Tibial nerve (tissue), 4 donors: ENCODE measurements at regions not wholly inside any gene's neighbourhood (a gene's known extent, or its start where the extent isn't known, plus 50 kb on each side); places are given as distances from the start of the nearest gene placed in this dataset.

Experiments
- DNase-seq, 2 donors: peaks; one replicate each; pipeline ENCODE4 v3.0.0-alpha.2; 2019; ENCODE audit warnings: low spot score in 2 of 2
- H3K27ac ChIP-seq, 4 donors: fragments of 200-600 bp; sonication (generic) in 3 of 4; one replicate each; pipeline ENCODE4 v1.5.1; 2017 to 2019; ENCODE audit warnings: mild to moderate bottlenecking in 1 of 4
- H3K27me3 ChIP-seq, 2 donors: fragments of 200-600 bp; sonication (generic) in 1 of 2; one replicate each; pipeline versions ENCODE4 v1.5.1 to v1.6.0; 2017 to 2019
- H3K36me3 ChIP-seq, 3 donors: fragments of 200-600 bp; sonication (generic); one replicate each; pipeline ENCODE4 v1.5.1; 2018 to 2019
- H3K4me1 ChIP-seq, 4 donors: fragments of 200-600 bp; sonication (generic) in 3 of 4; one replicate each; pipeline ENCODE4 v1.5.1; 2017 to 2019
- H3K4me3 ChIP-seq, 4 donors: fragments of 200-600 bp; sonication (generic) in 3 of 4; one replicate each; pipeline ENCODE4 v1.5.1; 2017 to 2019; ENCODE audit warnings: mild to moderate bottlenecking in 1 of 4, moderate library complexity in 1 of 4
- H3K9me3 ChIP-seq, 4 donors: fragments of 200-600 bp; sonication (generic) in 3 of 4; one replicate each; pipeline ENCODE4 v1.5.1; 2017 to 2019
- EP300 ChIP-seq, 2 donors: sonication (generic); formaldehyde crosslinking; IDR thresholded peaks; one replicate each; pipeline ENCODE4 v1.6.1; 2017; ENCODE audit warnings: antibody characterized with exemption in 2 of 2, mild to moderate bottlenecking in 1 of 2
- POLR2A ChIP-seq, 2 donors: fragments of 450-650 bp; IDR thresholded peaks; one replicate each; pipeline ENCODE4 v1.6.1; 2017; ENCODE audit warnings: antibody characterized with exemption in 2 of 2, mild to moderate bottlenecking in 2 of 2, moderate library complexity in 2 of 2
- WGBS, 2 donors: methylation state at CpG; one replicate each; pipeline ENCODE4 v1.1.5; 2018; 5-methylcytosine and 5-hydroxymethylcytosine counted together
- TF ChIP-seq, protein P1 (sequence below), 5 experiments: fragments of 200-600 bp in 3 of 5; fragments of 450-650 bp in 2 of 5; sonication (generic) in 3 of 5; IDR thresholded peaks; one replicate each; pipeline ENCODE4 v1.5.1; 2016 to 2019; ENCODE audit warnings: antibody characterized with exemption in 5 of 5, mild to moderate bottlenecking in 3 of 5, moderate library complexity in 2 of 5

- no peak for DNase-seq
- TF ChIP-seq, protein P1, sequence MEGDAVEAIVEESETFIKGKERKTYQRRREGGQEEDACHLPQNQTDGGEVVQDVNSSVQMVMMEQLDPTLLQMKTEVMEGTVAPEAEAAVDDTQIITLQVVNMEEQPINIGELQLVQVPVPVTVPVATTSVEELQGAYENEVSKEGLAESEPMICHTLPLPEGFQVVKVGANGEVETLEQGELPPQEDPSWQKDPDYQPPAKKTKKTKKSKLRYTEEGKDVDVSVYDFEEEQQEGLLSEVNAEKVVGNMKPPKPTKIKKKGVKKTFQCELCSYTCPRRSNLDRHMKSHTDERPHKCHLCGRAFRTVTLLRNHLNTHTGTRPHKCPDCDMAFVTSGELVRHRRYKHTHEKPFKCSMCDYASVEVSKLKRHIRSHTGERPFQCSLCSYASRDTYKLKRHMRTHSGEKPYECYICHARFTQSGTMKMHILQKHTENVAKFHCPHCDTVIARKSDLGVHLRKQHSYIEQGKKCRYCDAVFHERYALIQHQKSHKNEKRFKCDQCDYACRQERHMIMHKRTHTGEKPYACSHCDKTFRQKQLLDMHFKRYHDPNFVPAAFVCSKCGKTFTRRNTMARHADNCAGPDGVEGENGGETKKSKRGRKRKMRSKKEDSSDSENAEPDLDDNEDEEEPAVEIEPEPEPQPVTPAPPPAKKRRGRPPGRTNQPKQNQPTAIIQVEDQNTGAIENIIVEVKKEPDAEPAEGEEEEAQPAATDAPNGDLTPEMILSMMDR (IDR thresholded peaks at IDR 0.05), result no peak
- TF ChIP-seq EP300 (IDR thresholded peaks at IDR 0.05) (no peak), POLR2A (IDR thresholded peaks at IDR 0.05) (no peak)
These were observed 2015.9 kb upstream of the CDH9 start for GRCh38 chr5:29054282-29054681.

GRCh38 chr5:29051509-29051908 is 2013.1 kb upstream of the CDH9 start:
- 67 to 84% methylated on average over 4 of the region's 4 CpGs for WGBS, 2 donors
- Histone ChIP-seq H3K27me3 (no peaks in the 10 kb centered on the region), H3K4me3 (no peak overlapping the region), H3K9me3 (no peaks in the 10 kb centered on the region), H3K4me1 (no peaks in the 10 kb centered on the region), H3K27ac (no peak overlapping the region), H3K36me3 (no peaks in the 10 kb centered on the region)
- DNase-seq, result no peak
- TF ChIP-seq POLR2A (IDR thresholded peaks at IDR 0.05) (no peak), EP300 (IDR thresholded peaks at IDR 0.05) (no peak)
- TF ChIP-seq, protein P1 (IDR thresholded peaks at IDR 0.05), result no peak

More at GRCh38 chr5:29054282-29054681, 2015.9 kb upstream of the CDH9 start:
- Histone ChIP-seq H3K27me3 (no peaks in the 10 kb centered on the region), H3K9me3 (no peaks in the 10 kb centered on the region), H3K4me3 (no peak overlapping the region), H3K36me3 (no peaks in the 10 kb centered on the region), H3K4me1 (no peaks in the 10 kb centered on the region), H3K27ac (no peak overlapping the region)
- WGBS, 2 donors, result 0 to 9% methylated on average over 1 of the region's 1 CpG

GRCh38 chr5:29042152-29042551 is 2003.8 kb upstream of the CDH9 start:
- 37 to 76% methylated on average over 4 of the region's 4 CpGs for WGBS, 2 donors
- DNase-seq, result no peak
- H3K9me3 ChIP-seq, result no peaks in the 10 kb centered on the region

DNA sequence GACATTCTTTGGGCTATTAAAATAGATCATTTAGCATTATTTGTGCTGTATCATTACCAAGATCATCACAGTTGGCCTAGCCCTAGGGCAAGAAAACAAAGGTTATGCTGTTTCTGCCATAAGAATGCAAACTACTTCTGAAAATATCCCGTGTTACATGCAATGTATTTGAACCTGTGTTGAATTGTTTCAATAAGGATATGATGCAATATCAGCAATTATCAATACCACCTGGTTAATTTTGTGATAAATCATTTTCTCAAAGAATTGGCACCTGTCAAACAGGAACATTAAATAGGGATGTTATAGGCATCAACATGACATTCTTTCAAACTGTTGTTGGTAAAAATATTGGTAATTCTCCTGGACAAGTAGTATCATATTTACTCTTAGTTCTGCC is 2002.0 kb upstream of the CDH9 start:
- no peak overlapping the region for H3K27ac ChIP-seq
- H3K36me3 ChIP-seq, result no peaks in the 10 kb centered on the region
- TF ChIP-seq EP300 (IDR thresholded peaks at IDR 0.05), result no peak
- TF ChIP-seq, protein P1 (IDR thresholded peaks at IDR 0.05), result no peak
- no peak for TF ChIP-seq POLR2A (IDR thresholded peaks at IDR 0.05)

More at GRCh38 chr5:29042152-29042551, 2003.8 kb upstream of the CDH9 start:
- no peaks in the 10 kb centered on the region for H3K4me1 ChIP-seq
- H3K4me3 ChIP-seq, result no peak overlapping the region
- TF ChIP-seq, protein P1 (IDR thresholded peaks at IDR 0.05), result no peak
- TF ChIP-seq POLR2A (IDR thresholded peaks at IDR 0.05) (no peak), EP300 (IDR thresholded peaks at IDR 0.05) (no peak)
- no peaks in the 10 kb centered on the region for H3K36me3 ChIP-seq
- H3K27me3 ChIP-seq, result no peaks in the 10 kb centered on the region
- no peak overlapping the region for H3K27ac ChIP-seq

DNA sequence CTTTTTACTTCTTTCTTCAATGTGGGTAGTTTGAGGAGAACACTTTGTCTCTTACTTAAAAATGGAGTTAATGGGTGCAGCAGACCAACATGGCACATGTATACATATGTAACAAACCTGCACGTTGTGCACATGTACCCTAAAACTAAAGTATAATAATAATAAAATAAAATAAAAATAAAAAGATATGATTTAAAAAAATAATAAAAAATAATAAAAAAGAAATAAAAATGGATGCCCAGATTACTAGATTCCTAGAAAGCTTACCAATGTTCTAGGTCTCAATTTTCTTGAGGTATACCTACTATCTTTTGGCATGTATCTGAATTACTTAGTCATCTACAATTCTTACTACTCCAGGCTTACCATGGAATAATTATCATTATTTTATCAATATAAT is 2001.6 kb upstream of the CDH9 start:
- WGBS, 2 donors, result 74 to 92% methylated on average over 1 of the region's 1 CpG
- Histone ChIP-seq H3K27me3 (no peaks in the 10 kb centered on the region), H3K9me3 (no peaks in the 10 kb centered on the region), H3K4me1 (no peaks in the 10 kb centered on the region), H3K27ac (no peak overlapping the region), H3K36me3 (no peaks in the 10 kb centered on the region), H3K4me3 (no peak overlapping the region)
- TF ChIP-seq POLR2A (IDR thresholded peaks at IDR 0.05), result no peak
- TF ChIP-seq EP300 (IDR thresholded peaks at IDR 0.05), result no peak
- TF ChIP-seq, protein P1 (IDR thresholded peaks at IDR 0.05), result no peak
- DNase-seq, result no peak

More for the DNA sequence above, 2002.0 kb upstream of the CDH9 start:
- no peaks in the 10 kb centered on the region for H3K4me1 ChIP-seq
- DNase-seq, result no peak
- no peak overlapping the region for H3K4me3 ChIP-seq
- no peaks in the 10 kb centered on the region for H3K27me3 ChIP-seq
- no peaks in the 10 kb centered on the region for H3K9me3 ChIP-seq
- WGBS, 2 donors, result 57 to 58% methylated on average over 1 of the region's 1 CpG
